ENCODE measurements at regions not wholly inside any gene's neighbourhood (a gene's known extent, or its start where the extent isn't known, plus 50 kb on each side); places are given as distances from the start of the nearest gene placed in this dataset.
"Not testable (repeated sequence)": the region's sequence is repeated elsewhere in the genome, so short reads cannot be mapped to it uniquely, and the experiment has no call there.

DNA sequence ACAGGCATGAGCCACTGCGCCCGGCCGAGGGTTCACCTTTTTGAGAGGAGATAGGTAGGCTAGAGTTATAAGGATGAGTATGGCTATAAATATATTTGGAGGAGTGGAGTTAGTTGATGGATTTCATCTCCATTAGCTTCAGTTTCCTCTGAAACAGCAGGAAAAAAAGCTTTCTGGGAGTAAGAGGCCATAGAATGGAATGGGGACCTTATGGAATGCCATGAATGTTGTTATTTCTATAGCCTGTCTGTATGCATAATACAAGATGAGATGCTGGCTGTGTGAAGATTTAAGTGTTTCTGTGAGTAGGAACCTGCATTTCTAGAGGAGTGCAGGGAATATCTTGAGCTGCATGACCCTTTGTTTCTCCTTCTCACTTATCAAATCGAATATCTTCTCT is 114.9 kb upstream of the ARX start:
- DNase-seq, result no peak

DNA sequence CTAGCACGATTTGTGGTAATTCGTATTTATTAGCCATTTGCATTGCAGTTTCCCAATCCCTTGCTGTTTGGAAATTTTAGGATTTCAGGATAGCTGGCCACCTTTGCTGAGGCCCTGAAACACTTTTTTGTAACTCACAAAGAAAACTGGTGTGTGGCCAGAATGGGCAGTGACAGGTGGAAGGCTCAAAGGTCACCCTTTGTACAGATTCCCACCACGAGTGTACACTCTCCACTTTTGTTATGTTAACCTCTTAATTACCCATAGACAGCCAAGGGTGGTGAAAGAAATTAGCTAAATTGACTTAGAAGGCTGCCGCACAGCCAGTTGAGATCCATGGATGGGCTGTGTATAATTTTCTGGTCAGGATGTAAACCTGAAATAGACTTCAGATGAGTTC is 109.7 kb upstream of the ARX start:
- DNase-seq, result no peak

DNA sequence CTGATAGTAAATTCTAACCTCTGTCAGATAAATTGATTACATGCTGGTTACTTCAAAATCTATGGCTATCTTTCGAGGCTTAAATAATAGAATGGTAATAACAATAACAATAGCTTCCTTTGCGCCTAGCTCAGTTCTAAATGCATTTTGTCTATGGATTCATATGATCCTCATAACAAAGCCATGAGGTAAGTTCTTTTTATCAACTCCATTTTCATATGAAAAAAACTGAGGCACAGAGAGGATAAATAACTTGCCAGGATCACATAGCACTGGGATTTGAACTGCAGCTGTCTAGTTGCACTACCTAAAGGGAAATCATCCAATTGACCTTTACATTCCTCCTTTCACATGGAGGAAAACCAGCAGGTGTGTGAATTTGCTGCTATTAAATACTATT is 108.6 kb upstream of the ARX start:
- no peak for DNase-seq

DNA sequence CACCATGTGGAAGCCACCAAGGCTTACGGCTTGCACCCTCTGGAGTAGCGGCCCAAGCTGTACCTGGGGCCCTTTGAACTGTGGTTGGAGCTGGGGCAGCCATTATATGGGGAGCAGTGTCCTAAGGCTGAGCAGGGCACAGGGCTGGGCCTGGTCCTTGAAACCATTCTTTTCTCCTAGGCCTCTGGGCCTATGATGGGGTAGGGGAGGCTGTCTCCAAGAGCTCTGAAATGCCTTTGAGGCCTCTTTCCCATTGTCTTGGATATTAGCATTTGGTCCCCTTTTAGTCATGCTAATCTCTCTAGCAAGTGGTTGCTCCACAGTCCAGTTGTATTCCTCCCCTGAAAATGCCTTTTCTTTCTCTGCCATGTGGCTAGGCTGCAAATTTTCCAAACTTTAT is 96.4 kb upstream of the ARX start:
- DNase-seq, result no peak

DNA sequence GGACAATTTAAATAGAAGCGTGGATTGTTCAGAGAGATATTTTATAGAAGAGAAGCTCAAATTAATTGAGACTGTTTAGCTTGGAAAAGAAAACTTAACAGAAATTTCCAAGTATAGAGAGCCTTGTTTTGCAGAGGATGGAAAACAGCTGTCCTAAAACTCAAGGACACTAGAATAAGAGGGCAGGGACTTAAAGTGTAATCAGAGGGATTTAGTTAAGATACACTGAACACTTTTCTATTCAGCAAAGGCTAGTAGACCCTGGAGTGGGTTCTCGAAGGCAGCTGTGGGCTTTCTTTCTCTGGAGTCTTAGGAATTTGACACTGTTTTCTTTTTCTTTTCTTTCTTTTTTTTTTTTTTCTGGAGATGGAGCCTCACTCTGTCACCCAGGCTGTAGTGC is 92.7 kb upstream of the ARX start:
- DNase-seq, result no peak

DNA sequence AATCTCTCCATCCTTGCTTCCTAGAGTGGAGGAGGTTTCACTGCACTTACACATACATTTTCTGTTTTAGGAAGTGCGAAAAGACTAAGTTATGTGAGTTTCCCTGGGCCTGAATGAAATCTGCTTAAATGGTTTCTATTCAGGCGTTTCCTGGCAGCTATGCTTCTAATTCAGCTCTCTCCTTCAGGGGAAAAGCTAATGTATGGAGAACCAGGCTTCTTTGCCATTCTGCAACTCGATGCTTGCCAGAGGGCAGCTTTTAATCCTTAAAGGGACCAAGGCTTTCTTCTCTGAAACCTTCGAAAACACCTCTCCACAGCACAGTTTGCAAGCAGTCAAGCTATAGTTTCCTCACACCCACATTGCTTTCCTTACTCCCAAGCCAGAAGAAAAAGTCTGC is 89.5 kb upstream of the ARX start:
- DNase-seq, result no peak

DNA sequence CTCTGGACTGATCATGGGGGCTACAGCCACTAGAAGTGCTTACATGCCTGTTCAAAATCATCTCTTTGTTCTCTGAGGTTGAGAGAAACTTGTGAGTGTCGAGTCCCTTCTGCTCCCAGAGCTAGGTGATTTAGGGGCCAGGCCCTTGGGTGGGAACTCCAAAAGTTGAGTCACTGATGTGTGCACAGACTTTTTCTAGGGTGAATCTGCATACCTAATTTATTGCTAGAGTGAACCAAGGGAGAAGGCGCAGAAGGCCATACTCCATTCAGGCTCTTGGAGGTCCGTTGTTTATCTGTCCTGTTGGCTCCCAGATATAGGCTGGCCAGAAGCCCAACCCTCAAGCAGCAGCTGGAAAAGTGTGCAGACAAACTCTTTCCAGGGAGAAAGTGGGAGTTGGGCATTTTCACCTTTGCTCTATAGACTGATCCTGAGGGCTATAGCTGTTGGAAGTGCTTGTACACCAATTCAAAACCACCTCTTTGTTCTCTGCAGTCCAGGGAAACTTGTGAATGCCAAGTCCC is 80.8 kb upstream of the ARX start:
- DNase-seq, result no peak

DNA sequence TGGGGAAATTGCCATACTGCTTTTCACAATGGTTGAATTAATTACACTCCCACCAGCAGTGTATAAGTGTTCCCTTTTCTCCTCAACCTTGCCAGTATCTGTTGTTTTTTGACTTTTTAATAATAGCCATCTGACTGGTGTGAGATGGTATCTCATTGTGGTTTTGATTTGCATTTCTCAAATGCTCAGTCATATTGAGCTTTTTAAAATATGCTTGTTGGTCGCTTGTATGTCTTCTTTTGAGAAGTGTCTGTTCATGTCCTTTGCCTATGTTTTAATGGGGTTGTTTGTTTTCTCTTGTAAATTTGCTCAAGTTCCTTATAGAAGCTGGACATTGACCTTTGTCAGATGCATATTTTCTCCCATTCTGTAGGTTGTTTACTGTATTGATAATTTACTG is 75.4 kb upstream of the ARX start:
- DNase-seq, result not testable (repeated sequence)

DNA sequence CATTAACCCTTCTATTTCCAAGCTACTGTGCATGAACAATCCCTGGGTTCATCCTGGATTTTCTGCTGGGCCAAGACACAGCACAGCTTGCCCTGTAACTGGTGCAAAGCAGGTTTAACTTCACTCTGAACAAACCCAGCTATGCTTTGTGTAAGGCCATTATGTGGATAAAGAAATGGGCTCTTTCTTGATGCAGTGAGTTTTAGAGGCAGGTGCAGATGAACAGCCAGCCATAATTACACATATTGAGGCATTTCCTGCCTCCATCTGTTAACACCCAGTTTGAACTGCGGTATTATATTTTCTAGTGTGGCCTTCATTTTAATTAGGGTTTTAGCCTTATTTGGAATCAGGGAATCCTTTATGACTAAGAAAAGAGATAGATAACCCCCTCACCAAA is 68.7 kb upstream of the ARX start:
- no peak for DNase-seq

DNA sequence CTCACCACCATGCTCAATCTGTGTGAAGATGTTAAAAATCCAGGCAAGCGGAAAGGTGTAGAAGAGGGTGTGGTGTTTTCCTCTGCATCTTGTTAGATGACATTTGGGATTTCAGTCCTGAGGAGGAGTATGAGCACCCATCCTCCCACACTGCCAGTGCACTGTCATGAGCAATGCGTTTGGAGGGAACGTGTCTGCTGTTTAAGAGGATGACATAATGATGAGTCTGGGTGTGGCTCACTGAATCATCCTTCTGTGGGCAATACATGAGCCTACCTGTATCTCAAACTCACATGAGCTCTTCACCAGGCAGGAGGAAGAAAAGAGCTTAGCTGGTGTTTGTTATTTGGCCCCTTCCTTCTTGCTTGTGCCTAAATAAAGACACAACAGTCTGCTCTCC is 67.9 kb upstream of the ARX start:
- no peak for DNase-seq

DNA sequence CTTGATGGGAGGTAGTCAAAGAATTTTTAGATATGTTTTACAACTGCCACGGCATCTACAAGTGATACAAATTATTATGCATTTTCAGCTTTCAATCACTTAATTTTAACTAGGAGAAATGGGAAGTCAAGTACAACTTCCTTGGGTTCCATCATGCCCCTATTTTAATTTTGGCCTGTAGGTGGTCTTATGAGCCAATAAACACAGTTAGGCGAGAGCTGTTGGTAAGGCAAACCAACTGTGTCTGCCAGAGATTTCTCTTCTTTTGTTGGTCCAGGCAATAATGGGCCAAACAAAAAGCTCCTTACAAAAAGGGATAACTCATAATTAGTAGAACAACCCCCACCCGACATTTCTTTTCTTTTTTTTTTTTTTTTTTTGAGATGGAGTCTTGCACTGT is 63.3 kb upstream of the ARX start:
- no peak for DNase-seq

DNA sequence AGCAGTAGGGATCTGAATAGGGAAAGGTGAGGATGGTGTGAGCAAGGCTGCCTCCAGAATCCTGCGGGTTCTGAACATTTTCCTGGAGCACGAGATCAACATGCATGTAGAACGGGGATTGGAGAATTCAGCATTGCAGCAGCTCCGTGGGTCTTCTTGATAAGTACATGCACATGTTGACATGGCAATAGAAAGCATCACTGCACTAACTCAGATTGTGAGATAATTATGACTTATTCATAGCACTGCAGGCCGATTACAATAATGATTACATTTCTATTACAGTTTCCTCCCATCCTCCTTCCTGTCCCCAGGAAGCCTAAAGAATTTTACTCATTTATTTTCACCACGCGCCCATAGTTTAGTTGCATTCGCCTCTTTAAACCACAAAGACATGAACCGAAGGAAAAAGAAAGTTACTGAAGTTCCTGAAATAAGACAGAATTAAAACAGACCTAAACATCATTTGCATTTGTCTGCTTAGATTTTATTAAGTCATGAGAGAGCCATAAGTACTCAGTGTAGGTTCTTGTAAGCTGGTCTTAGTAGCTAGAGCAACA is 61.3 kb upstream of the ARX start:
- no peak for DNase-seq

DNA sequence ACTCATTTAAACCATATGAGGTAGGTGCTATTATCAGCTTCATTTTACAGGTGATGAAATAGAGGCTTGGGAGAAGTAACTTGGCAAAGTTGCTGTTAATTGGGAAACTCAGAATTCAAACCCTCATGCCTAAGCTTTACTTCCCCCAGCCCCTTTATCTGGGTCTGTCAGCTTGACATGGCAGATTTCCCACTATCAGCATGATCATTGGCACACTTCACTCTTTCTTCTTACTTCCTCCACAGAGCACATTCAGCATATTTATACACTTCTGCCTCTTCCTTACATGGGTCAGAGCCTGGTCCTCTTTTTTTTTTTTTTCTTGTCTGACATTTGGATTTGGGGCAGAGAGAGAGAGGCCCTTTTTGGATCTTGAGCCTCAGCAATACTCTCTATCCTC is 56.5 kb upstream of the ARX start:
- DNase-seq, result no peak

DNA sequence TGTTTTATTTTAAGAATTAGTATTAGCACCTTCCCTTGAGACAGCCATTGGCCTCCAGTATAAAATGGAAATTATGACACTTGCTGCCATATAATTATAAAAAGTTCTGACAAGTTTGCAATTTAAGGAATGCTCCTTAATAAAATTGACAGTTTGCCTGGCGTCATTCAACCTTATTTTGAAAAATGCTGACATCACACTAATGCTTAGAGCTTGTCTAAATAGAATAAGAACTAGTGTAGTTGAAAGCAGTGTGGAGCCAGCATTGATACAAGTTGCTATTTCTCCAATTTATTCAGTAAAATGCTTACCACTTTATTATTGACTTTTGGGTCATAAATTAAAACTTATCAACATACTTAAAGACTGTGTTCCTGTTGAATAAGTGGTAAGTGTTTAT is 54.3 kb upstream of the ARX start:
- DNase-seq, result no peak

DNA sequence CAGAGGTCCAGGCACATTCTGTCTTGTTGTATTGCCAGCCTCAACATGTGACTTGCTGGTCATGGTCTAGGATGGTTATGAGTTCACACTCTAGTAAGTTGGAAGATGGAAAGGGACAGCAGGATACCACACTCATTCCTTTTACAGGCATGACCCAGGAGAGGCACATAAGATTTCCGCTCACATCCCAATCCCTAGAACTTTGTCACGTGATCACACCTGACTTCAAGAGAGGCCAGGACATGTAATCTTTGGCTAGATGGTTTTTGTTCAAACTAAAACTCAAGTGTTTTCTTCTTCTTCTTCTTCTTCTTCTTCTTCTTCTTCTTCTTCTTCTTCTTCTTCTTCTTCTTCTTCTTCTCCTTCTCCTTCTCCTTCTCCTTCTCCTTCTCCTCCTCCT is 53.4 kb upstream of the ARX start:
- DNase-seq, result no peak

DNA sequence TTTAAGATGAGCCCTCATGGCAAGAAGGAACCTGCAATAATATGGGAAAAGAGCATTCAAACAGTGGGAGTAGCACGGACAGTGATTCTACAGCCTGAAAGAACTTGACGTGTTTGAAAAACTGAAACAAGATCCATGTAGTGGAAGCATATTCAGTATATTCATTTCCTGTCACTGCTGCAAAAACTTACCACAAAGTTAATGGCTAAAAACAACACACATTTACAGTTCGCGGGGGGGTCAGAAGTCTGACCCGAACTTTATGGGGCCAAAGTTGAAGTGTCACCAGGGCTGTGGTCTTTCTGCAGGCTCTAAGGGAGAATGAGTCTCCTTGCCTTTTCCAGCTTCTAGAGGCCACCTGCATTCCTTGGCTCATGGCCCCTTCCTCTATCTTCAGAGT is 52.6 kb upstream of the ARX start:
- DNase-seq, result no peak

DNA sequence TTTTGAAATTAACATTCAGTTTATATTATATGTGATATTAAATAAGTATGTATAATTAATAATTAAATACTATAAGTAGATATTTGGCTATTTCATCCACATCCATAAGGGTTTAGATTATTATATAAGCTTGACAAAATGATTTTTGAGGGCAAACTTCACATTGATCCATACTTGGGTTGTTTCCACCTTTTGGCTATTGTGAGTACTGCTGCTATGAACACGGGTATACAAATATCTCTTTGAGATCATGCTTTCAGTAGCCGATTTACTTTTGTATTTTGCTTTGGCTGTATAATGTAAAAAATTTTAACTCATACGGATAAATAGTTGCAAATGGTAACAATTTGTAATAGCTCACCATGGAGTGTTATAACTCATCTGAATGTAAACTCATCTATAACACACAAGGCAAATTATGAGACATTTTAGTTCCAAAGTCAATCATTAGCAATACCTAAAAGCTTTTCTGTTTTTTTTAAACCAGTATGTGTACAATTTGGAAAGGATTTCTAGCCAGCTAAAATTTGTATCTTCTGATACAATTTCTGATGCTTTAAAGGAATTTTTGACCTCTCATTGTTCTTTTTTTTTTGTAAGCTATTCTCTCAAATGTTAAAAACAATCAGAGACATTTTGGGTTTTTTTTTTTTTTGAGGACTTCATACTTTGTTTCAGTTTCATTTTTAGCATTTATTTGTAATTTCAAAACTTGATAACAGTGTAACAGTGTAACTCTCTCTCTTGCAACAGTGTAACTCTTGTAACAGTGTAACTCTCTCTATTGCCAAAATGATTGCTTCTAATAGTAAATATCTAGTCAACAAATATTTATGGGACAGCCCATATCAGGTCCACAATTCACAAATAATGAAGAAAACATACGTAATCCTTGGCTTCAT is 51.8 kb upstream of the ARX start:
- no peak for DNase-seq

DNA sequence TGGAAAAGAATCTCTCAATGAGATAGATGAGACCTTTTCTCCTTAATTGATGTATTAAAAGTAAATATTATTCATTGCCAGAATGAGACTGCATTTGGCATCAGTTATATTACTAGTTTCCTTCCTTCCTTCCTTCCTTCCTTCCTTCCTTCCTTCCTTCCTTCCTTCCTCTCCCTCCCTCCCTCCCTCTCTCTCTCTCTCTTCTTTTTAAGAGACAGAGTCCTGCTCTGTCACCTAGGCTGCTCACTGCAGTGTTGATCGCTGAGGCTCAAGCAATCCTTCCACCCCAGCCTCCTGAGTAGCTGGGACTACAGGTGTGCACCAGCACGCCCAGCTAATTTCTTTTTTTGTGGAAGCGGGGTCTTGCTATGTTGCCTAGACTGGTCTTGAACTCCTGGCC is 50.4 kb upstream of the ARX start:
- no peak for DNase-seq
